HL-60 (cell line): ENCODE measurements at regions not wholly inside any gene's neighbourhood (a gene's known extent, or its start where the extent isn't known, plus 50 kb on each side); places are given as distances from the start of the nearest gene placed in this dataset.

Experiments used
- REST ChIP-seq: IDR thresholded peaks from 2 replicates; pipeline ENCODE4 v1.6.1; 2012; ENCODE audit warnings: low read depth; ENCODE audit not compliant: insufficient replicate concordance
- TF ChIP-seq, protein P1 (sequence below): IDR thresholded peaks from one replicate; pipeline ENCODE4 v1.5.1; 2011; ENCODE audit warnings: low read length, control low read depth, inconsistent platforms; ENCODE audit not compliant: insufficient read depth

- TF ChIP-seq, protein P1, sequence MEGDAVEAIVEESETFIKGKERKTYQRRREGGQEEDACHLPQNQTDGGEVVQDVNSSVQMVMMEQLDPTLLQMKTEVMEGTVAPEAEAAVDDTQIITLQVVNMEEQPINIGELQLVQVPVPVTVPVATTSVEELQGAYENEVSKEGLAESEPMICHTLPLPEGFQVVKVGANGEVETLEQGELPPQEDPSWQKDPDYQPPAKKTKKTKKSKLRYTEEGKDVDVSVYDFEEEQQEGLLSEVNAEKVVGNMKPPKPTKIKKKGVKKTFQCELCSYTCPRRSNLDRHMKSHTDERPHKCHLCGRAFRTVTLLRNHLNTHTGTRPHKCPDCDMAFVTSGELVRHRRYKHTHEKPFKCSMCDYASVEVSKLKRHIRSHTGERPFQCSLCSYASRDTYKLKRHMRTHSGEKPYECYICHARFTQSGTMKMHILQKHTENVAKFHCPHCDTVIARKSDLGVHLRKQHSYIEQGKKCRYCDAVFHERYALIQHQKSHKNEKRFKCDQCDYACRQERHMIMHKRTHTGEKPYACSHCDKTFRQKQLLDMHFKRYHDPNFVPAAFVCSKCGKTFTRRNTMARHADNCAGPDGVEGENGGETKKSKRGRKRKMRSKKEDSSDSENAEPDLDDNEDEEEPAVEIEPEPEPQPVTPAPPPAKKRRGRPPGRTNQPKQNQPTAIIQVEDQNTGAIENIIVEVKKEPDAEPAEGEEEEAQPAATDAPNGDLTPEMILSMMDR = no peak
- TF ChIP-seq REST = no peak
Measured at GRCh38 chr14:43640718-43641267, 866.3 kb downstream of the FSCB start.
